Thyroid gland (tissue), 4 donors: ENCODE measurements at regions not wholly inside any gene's neighbourhood (a gene's known extent, or its start where the extent isn't known, plus 50 kb on each side); places are given as distances from the start of the nearest gene placed in this dataset.

Source experiments
- DNase-seq, 2 donors: peaks; one replicate each; pipeline ENCODE4 v3.0.0-alpha.2; 2019
- H3K27ac ChIP-seq, 3 donors: fragments of 200-600 bp; sonication (generic); 1 replicate in 2 of 3; 2 replicates in 1 of 3; pipeline ENCODE4 v1.5.1; 2016 to 2019; ENCODE audit warnings: mild to moderate bottlenecking in 1 of 3, moderate library complexity in 1 of 3
- H3K27me3 ChIP-seq: fragments of 200-600 bp; sonication (generic); one replicate; pipeline ENCODE4 v1.5.1; 2019
- H3K36me3 ChIP-seq, 2 donors: fragments of 200-600 bp; sonication (generic); one replicate each; pipeline ENCODE4 v1.5.1; 2016 to 2019
- H3K4me1 ChIP-seq, 2 donors: fragments of 200-600 bp; sonication (generic); one replicate each; pipeline ENCODE4 v1.5.1; 2017 to 2019
- H3K4me3 ChIP-seq, 3 donors: fragments of 200-600 bp; sonication (generic); replicated peaks in 1 of 3; 1 replicate in 2 of 3; 2 replicates in 1 of 3; pipeline ENCODE4 v1.5.1; 2016; ENCODE audit warnings: mild to moderate bottlenecking in 1 of 3
- H3K9me3 ChIP-seq: fragments of 200-600 bp; sonication (generic); one replicate; pipeline ENCODE4 v1.5.1; 2017
- POLR2A ChIP-seq, 2 donors: fragments of 450-650 bp; IDR thresholded peaks; one replicate each; pipeline ENCODE4 v1.6.1; 2017; ENCODE audit warnings: antibody characterized with exemption in 2 of 2, mild to moderate bottlenecking in 2 of 2, moderate library complexity in 1 of 2
- WGBS, 2 donors: methylation state at CpG; one replicate each; pipeline ENCODE4 v1.1.5; 2017; 5-methylcytosine and 5-hydroxymethylcytosine counted together
- intact Hi-C: fragments of 100-400 bp; cut with DNase I; formaldehyde crosslinking; loops from one replicate; pipeline ENCODE4 v1.15.1; 2023
- TF ChIP-seq, protein P1 (sequence below), 6 experiments: fragments of 200-600 bp in 3 of 6; fragments of 450-650 bp in 3 of 6; sonication (generic) in 3 of 6; IDR thresholded peaks; one replicate each; pipeline ENCODE4 v1.5.1; 2016 to 2019; ENCODE audit warnings: antibody characterized with exemption in 6 of 6, mild to moderate bottlenecking in 2 of 6, inconsistent platforms in 1 of 6, moderate library complexity in 1 of 6

DNA sequence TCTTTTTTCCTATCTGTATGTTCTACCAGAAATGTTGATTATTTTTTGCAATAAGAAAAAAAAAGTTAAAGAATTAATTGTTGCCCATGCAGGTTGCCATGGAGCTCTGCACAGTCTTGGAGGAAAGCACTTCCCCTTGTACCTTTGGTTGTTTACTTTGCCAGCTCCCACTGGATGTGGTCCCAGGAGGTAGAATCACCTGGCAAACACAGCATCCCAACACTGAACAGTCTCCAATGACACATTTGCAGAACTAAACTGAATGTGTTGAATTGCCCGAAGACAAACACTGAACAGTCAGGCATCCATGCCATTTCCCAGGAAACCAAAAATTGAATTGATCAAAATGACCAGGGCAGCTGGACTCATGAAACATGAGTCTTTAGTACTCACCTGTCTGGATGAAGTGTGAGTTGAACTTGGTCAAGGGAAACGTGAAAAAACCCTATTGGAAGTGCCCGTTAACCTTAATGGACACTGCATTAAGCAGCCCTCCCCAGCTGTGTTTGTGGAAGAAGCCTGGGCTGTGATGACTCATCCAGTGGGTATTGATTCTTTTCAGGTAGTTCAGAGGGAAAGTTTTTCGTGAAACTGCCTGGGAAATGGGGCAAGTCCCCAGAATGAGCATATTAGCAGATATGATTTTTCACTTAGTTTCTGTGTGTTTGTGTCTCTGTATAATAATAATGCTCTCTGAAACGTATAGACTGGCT is 284.7 kb upstream of the STT3B start:
- TF ChIP-seq, protein P1, sequence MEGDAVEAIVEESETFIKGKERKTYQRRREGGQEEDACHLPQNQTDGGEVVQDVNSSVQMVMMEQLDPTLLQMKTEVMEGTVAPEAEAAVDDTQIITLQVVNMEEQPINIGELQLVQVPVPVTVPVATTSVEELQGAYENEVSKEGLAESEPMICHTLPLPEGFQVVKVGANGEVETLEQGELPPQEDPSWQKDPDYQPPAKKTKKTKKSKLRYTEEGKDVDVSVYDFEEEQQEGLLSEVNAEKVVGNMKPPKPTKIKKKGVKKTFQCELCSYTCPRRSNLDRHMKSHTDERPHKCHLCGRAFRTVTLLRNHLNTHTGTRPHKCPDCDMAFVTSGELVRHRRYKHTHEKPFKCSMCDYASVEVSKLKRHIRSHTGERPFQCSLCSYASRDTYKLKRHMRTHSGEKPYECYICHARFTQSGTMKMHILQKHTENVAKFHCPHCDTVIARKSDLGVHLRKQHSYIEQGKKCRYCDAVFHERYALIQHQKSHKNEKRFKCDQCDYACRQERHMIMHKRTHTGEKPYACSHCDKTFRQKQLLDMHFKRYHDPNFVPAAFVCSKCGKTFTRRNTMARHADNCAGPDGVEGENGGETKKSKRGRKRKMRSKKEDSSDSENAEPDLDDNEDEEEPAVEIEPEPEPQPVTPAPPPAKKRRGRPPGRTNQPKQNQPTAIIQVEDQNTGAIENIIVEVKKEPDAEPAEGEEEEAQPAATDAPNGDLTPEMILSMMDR (IDR thresholded peaks at IDR 0.05): no peak
- no peak for TF ChIP-seq POLR2A (IDR thresholded peaks at IDR 0.05)
- 55 to 66% methylated on average over 5 of the region's 5 CpGs for WGBS, 2 donors
- Histone ChIP-seq H3K9me3 (no peaks in the 10 kb centered on the region), H3K4me3 (no peak overlapping the region), H3K36me3 (no peaks in the 10 kb centered on the region), H3K27me3 (no peaks in the 10 kb centered on the region), H3K4me1 (peaks cover 0 to 7% of the 10 kb centered on the region in 2 donors), H3K27ac (no peak overlapping the region)
- intact Hi-C loops: no loop called here
- DNase-seq: peak; percentile 52 to 64

DNA sequence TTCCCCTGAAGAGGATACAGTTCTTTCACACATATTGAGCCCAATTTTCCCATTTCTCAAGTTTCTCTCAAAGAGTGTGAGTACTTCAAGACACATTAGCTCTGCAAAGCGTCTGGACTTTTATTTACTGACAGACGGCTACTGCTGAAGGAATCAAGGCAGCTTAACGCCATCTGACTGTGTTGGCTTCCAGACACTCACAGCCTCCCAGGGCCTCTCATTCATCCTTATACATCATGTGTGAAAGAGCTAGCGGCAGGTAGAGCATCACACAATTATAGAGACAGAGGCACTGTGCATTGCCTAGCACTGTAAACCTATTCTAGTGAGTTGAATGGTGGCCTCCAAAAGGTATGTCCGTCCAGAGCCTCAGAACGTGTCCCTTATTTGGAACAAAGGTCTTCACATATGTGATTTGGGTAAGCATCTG is 284.1 kb upstream of the STT3B start:
- TF ChIP-seq, protein P1 (IDR thresholded peaks at IDR 0.05): no peak
- no peak for TF ChIP-seq POLR2A (IDR thresholded peaks at IDR 0.05)
- H3K27me3 ChIP-seq: no peaks in the 10 kb centered on the region
- H3K9me3 ChIP-seq: no peaks in the 10 kb centered on the region
- H3K36me3 ChIP-seq: no peaks in the 10 kb centered on the region
- no peak for DNase-seq
- H3K4me1 ChIP-seq: peaks cover 0 to 7% of the 10 kb centered on the region in 2 donors
- intact Hi-C loops: no loop called here
- no peak overlapping the region for H3K4me3 ChIP-seq
- no peak overlapping the region for H3K27ac ChIP-seq
- 89 to 94% methylated on average over 6 of the region's 6 CpGs for WGBS, 2 donors

DNA sequence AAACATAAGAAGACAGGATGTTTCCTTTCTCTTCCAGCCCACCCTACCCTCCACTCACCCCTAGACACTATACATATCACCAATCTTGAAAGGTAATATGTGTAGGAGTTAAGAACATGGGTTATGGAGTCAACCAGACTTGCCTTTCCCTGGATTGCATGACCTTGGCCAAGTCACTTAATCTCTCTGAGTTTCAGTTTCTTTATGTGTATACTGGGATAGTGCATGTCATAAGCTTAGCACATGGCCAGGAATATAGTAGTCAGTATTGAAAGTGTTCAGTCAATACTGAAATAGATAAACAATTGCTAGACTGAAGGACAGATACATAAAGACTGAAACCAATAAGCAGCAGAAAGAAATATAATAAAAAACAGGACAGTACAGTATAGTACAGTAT is 283.2 kb upstream of the STT3B start:
- Histone ChIP-seq H3K36me3 (no peaks in the 10 kb centered on the region), H3K27me3 (no peaks in the 10 kb centered on the region), H3K4me3 (no peak overlapping the region), H3K9me3 (no peaks in the 10 kb centered on the region), H3K27ac (no peak overlapping the region), H3K4me1 (peaks cover 0 to 7% of the 10 kb centered on the region in 2 donors)
- intact Hi-C loops: no loop called here
- DNase-seq: no peak
- TF ChIP-seq POLR2A (IDR thresholded peaks at IDR 0.05): no peak
- TF ChIP-seq, protein P1 (IDR thresholded peaks at IDR 0.05): no peak

DNA sequence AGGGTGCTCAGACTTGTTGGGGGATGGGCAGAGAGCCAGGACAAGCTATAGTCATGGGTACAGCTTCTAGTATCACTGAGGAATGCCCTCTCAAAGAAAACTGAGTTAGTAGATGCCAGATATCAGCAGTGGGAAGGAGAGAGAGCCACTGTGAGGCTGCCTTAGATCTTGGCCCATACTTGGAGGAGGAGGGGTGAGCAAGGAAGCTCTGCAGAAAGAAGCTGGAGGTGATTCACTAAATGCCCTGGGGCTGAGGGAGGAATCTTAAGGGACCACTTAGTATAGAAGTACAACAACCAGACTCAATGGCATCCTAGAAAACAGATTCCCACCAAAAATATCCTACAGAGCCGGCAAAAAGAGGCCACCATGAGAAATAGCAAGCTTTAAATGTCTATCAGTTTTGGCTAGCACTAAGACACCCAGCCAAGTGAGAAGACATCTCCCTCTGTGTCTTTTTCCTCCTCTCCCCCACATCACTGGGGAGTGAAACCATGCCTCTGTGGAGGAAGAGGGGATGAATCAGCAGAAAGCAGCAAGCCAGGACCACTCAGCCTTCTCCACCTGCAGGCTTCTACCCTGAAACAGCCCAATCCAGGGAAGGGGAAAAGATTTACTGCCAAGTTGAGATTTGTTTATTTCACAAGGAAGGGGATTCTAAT is 282.5 kb upstream of the STT3B start:
- H3K36me3 ChIP-seq: no peaks in the 10 kb centered on the region
- no peaks in the 10 kb centered on the region for H3K9me3 ChIP-seq
- 82 to 88% methylated on average over 1 of the region's 1 CpG for WGBS, 2 donors
- H3K4me3 ChIP-seq: no peak overlapping the region
- TF ChIP-seq POLR2A (IDR thresholded peaks at IDR 0.05): no peak
- TF ChIP-seq, protein P1 (IDR thresholded peaks at IDR 0.05): no peak
- H3K27me3 ChIP-seq: no peaks in the 10 kb centered on the region
- intact Hi-C loops: no loop called here
- no peak overlapping the region for H3K27ac ChIP-seq
- peaks cover 0 to 7% of the 10 kb centered on the region in 2 donors for H3K4me1 ChIP-seq
- no peak for DNase-seq

GRCh38 chr3:31251083-31251482 is 281.6 kb upstream of the STT3B start:
- H3K4me1 ChIP-seq: peaks cover 0 to 7% of the 10 kb centered on the region in 2 donors
- no peak for TF ChIP-seq POLR2A (IDR thresholded peaks at IDR 0.05)
- TF ChIP-seq, protein P1 (IDR thresholded peaks at IDR 0.05): no peak
- intact Hi-C loops: no loop called here

More at GRCh38 chr3:31251083-31251482, 281.6 kb upstream of the STT3B start:
- no peaks in the 10 kb centered on the region for H3K27me3 ChIP-seq
- DNase-seq: no peak
- WGBS, 2 donors: 97 to 98% methylated on average over 3 of the region's 3 CpGs
- H3K9me3 ChIP-seq: no peaks in the 10 kb centered on the region
- no peaks in the 10 kb centered on the region for H3K36me3 ChIP-seq
- H3K27ac ChIP-seq: no peak overlapping the region
- no peak overlapping the region for H3K4me3 ChIP-seq
